Sigmoid colon (tissue), 6 donors: ENCODE measurements at regions not wholly inside any gene's neighbourhood (a gene's known extent, or its start where the extent isn't known, plus 50 kb on each side); places are given as distances from the start of the nearest gene placed in this dataset.

ENCODE experiments used
- DNase-seq: peaks from one replicate; pipeline ENCODE4 v3.0.0-alpha.2; 2019
- H3K27ac ChIP-seq, 4 donors: fragments of 200-600 bp; sonication (generic); one replicate each; pipeline ENCODE4 v1.5.1; 2016 to 2019; ENCODE audit warnings: mild to moderate bottlenecking in 1 of 4
- H3K27me3 ChIP-seq, 3 donors: fragments of 200-600 bp; sonication (generic); one replicate each; pipeline ENCODE4 v1.5.1; 2019; ENCODE audit warnings: mild to moderate bottlenecking in 1 of 3
- H3K36me3 ChIP-seq, 4 donors: fragments of 200-600 bp; sonication (generic); one replicate each; pipeline ENCODE4 v1.5.1; 2016 to 2019
- H3K4me1 ChIP-seq, 4 donors: fragments of 200-600 bp; sonication (generic); one replicate each; pipeline ENCODE4 v1.5.1; 2017 to 2019
- H3K4me3 ChIP-seq, 4 donors: fragments of 200-600 bp; sonication (generic); one replicate each; pipeline ENCODE4 v1.5.1; 2017 to 2019; ENCODE audit warnings: mild to moderate bottlenecking in 2 of 4, moderate library complexity in 1 of 4
- H3K9me3 ChIP-seq, 4 donors: fragments of 200-600 bp in 3 of 4; sonication (generic) in 3 of 4; one replicate each; pipeline versions ENCODE4 v1.5.1 to v1.6.1; 2013 to 2019
- EP300 ChIP-seq, 4 donors: sonication (generic); formaldehyde crosslinking; IDR thresholded peaks; one replicate each; pipeline ENCODE4 v1.6.1; 2017; ENCODE audit warnings: antibody characterized with exemption in 4 of 4
- POLR2A ChIP-seq, 2 donors: fragments of 450-650 bp; IDR thresholded peaks; one replicate each; pipeline ENCODE4 v1.6.1; 2016; ENCODE audit warnings: antibody characterized with exemption in 2 of 2, mild to moderate bottlenecking in 2 of 2, moderate library complexity in 2 of 2
- POLR2AphosphoS5 ChIP-seq, 4 donors: sonication (generic); formaldehyde crosslinking; IDR thresholded peaks; one replicate each; pipeline ENCODE4 v1.6.1; 2017; ENCODE audit warnings: antibody characterized with exemption in 4 of 4
- WGBS, 2 donors: extraction: QIAGEN DNeasy Blood & Tissue Kit; methylation state at CpG; one replicate each; pipeline ENCODE4 v1.1.7; 2013; 5-methylcytosine and 5-hydroxymethylcytosine counted together
- intact Hi-C: fragments of 100-400 bp; cut with DNase I; formaldehyde crosslinking; loops from one replicate; pipeline ENCODE4 v1.15.1; 2023
- TF ChIP-seq, protein P1 (sequence below), 4 experiments: fragments of 450-650 bp in 3 of 4; fragments of 200-600 bp in 1 of 4; IDR thresholded peaks; one replicate each; pipeline ENCODE4 v1.5.1; 2016 to 2019; ENCODE audit warnings: antibody characterized with exemption in 4 of 4, mild to moderate bottlenecking in 3 of 4, moderate library complexity in 2 of 4
- donor health status: healthy with polysubstance abuse.
- donor health status: healthy.

DNA sequence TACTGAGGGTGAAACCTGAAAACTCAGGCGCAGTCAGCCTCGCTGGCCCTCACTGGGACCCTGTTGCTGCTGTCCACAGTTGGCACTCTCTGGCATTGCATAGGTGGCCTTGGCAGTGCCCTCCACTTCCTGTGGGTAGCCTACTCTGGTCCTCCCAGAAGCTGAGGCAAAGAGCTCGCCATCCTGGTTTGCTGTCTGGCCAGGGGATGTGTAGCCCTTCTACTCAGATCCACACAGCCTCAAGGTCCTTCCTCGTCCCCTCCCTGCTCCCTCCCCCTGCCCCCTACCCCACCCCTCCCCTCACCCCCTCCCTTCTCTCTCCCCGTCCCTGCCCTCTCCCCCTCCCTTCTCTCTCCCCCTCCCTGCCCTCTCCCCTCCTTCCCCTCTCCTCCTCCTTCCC is 176.0 kb downstream of the OLFM1 start:
- Histone ChIP-seq H3K9me3 (no peaks in the 10 kb centered on the region), H3K27me3 (peaks cover 0 to 60% (median 21%) of the 10 kb centered on the region in 3 donors), H3K36me3 (no peaks in the 10 kb centered on the region), H3K4me3 (no peak overlapping the region), H3K4me1 (no peaks in the 10 kb centered on the region), H3K27ac (no peak overlapping the region)
- intact Hi-C loops: no loop called here
- TF ChIP-seq, protein P1, sequence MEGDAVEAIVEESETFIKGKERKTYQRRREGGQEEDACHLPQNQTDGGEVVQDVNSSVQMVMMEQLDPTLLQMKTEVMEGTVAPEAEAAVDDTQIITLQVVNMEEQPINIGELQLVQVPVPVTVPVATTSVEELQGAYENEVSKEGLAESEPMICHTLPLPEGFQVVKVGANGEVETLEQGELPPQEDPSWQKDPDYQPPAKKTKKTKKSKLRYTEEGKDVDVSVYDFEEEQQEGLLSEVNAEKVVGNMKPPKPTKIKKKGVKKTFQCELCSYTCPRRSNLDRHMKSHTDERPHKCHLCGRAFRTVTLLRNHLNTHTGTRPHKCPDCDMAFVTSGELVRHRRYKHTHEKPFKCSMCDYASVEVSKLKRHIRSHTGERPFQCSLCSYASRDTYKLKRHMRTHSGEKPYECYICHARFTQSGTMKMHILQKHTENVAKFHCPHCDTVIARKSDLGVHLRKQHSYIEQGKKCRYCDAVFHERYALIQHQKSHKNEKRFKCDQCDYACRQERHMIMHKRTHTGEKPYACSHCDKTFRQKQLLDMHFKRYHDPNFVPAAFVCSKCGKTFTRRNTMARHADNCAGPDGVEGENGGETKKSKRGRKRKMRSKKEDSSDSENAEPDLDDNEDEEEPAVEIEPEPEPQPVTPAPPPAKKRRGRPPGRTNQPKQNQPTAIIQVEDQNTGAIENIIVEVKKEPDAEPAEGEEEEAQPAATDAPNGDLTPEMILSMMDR (IDR thresholded peaks at IDR 0.05): no peak
- TF ChIP-seq POLR2AphosphoS5 (IDR thresholded peaks at IDR 0.05): no peak
- no peak for TF ChIP-seq POLR2A (IDR thresholded peaks at IDR 0.05)
- TF ChIP-seq EP300 (IDR thresholded peaks at IDR 0.05): no peak
- WGBS, 2 donors: 48 to 57% methylated on average over 5 of the region's 5 CpGs
- DNase-seq: no peak

DNA sequence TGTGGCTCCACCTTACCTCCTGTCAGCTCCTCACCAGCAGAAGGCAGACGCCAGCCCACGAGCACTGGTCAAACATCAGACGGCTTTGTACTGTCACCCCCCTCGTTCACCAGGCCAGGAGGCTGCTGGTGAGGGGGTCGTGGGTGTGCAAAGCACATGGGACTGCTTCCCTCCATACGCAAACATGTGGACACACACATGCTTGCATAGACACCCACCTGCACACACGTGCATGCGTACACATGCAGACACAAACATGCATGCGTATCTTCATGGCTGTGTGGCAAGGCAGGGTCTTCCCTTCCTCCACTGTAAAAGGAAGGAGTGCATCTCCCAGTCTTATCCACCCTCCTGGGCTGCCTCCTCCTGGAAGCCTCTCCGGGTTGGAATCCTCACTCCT is 178.5 kb downstream of the OLFM1 start:
- Histone ChIP-seq H3K4me3 (no peak overlapping the region), H3K36me3 (no peaks in the 10 kb centered on the region), H3K27me3 (peaks cover 0 to 61% (median 21%) of the 10 kb centered on the region in 3 donors), H3K4me1 (no peaks in the 10 kb centered on the region), H3K9me3 (no peaks in the 10 kb centered on the region), H3K27ac (no peak overlapping the region)
- DNase-seq: no peak
- 59 to 75% methylated on average over 10 of the region's 10 CpGs for WGBS, 2 donors
- TF ChIP-seq EP300 (IDR thresholded peaks at IDR 0.05) (no peak), POLR2A (IDR thresholded peaks at IDR 0.05) (no peak), POLR2AphosphoS5 (IDR thresholded peaks at IDR 0.05) (no peak)
- TF ChIP-seq, protein P1 (IDR thresholded peaks at IDR 0.05): no peak
- intact Hi-C loops: no loop called here

DNA sequence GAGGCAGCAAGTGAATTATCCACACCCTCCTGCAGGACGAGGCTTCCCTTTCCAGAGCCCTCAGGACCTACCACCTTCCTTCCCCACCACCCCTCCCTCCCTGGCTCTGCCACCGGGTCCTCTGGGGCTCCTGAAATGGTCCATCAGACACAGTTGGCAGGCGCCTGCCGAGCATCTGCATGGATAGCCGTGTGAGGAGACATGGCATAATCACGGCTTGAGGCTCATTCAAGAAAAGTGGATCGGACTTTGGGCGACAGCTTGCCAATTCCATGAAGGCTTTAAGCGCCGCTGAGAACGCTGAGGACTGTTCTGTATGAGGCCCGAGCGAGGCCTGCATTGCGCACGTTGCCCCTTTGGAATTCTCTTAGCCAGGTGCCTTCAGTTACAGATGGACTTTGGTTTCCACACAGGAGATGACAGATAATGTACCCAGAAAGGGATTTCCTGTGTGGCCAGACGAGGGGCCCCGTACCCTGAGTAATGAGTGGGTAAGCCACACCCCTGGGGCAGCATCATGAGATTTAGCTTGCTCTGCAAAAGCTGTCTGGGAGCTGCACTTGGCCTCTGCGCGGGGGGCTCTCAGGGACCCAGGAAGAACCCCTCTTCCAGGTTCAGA is 179.8 kb downstream of the OLFM1 start:
- Histone ChIP-seq H3K27me3 (peaks cover 0 to 66% (median 19%) of the 10 kb centered on the region in 3 donors), H3K36me3 (no peaks in the 10 kb centered on the region), H3K4me1 (no peaks in the 10 kb centered on the region), H3K27ac (no peak overlapping the region), H3K9me3 (no peaks in the 10 kb centered on the region), H3K4me3 (no peak overlapping the region)
- WGBS, 2 donors: 71 to 72% methylated on average over 19 of the region's 19 CpGs
- no peak for DNase-seq
- intact Hi-C loops: no loop called here
- TF ChIP-seq POLR2AphosphoS5 (IDR thresholded peaks at IDR 0.05): no peak
- no peak for TF ChIP-seq EP300 (IDR thresholded peaks at IDR 0.05)
- TF ChIP-seq POLR2A (IDR thresholded peaks at IDR 0.05): no peak
- TF ChIP-seq, protein P1 (IDR thresholded peaks at IDR 0.05): no peak

DNA sequence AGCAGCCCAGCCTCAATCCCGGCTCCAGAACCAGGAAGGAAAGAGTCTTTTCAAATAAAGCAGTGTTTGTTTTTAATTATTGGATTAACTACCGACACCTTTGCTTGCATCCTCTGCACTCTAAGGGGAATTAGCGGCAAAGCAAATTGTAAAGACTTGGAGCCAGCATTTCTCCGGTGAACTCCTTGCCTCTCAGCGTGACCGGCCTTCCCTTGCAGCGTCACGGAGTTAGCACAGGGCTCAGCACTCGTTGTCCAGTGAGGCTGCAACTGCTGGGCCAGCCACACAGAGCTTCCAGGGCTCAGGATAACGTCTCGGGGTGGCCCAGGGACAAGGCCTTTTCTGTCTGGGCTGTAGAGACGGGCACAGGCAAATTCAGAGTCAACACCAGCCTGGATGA is 180.6 kb downstream of the OLFM1 start:
- intact Hi-C loops: no loop called here
- Histone ChIP-seq H3K27ac (no peak overlapping the region), H3K27me3 (peaks cover 0 to 64% (median 16%) of the 10 kb centered on the region in 3 donors), H3K4me3 (no peak overlapping the region), H3K4me1 (no peaks in the 10 kb centered on the region), H3K9me3 (no peaks in the 10 kb centered on the region), H3K36me3 (no peaks in the 10 kb centered on the region)
- 47 to 68% methylated on average over 12 of the region's 12 CpGs for WGBS, 2 donors
- no peak for DNase-seq
- TF ChIP-seq EP300 (IDR thresholded peaks at IDR 0.05): no peak
- TF ChIP-seq POLR2A (IDR thresholded peaks at IDR 0.05): no peak
- TF ChIP-seq, protein P1 (IDR thresholded peaks at IDR 0.05): no peak
- no peak for TF ChIP-seq POLR2AphosphoS5 (IDR thresholded peaks at IDR 0.05)

DNA sequence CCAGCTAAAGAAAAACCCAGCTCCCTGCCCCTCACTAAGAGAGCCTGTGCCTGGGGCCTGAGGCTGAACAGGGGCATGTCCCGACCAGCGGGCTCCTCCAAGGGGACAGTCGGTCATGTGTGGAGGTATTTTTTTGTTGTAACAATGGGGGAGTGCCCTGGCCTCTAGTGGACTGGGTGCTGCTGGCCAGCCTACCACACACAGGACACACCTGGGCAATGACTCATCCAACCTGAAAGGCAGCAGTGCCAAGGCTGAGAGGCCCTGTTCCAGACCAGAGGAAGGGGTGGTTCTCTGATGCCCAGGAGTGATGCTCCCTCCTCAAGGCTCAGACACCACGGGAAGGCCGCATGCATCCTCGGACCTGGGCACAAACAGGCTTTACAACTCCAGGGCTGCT is 181.5 kb downstream of the OLFM1 start:
- TF ChIP-seq POLR2A (IDR thresholded peaks at IDR 0.05) (no peak), POLR2AphosphoS5 (IDR thresholded peaks at IDR 0.05) (no peak), EP300 (IDR thresholded peaks at IDR 0.05) (no peak)
- TF ChIP-seq, protein P1 (IDR thresholded peaks at IDR 0.05): no peak
- no peak for DNase-seq
- H3K4me1 ChIP-seq: no peaks in the 10 kb centered on the region
- H3K9me3 ChIP-seq: no peaks in the 10 kb centered on the region
- intact Hi-C loops: no loop called here
- 84 to 88% methylated on average over 6 of the region's 6 CpGs for WGBS, 2 donors
- H3K36me3 ChIP-seq: no peaks in the 10 kb centered on the region
- peaks cover 0 to 68% (median 24%) of the 10 kb centered on the region in 3 donors for H3K27me3 ChIP-seq
- H3K4me3 ChIP-seq: no peak overlapping the region
- no peak overlapping the region for H3K27ac ChIP-seq
